ENCODE measurements at regions not wholly inside any gene's neighbourhood (a gene's known extent, or its start where the extent isn't known, plus 50 kb on each side); places are given as distances from the start of the nearest gene placed in this dataset.
"Not testable (repeated sequence)": the region's sequence is repeated elsewhere in the genome, so short reads cannot be mapped to it uniquely, and the experiment has no call there.

DNA sequence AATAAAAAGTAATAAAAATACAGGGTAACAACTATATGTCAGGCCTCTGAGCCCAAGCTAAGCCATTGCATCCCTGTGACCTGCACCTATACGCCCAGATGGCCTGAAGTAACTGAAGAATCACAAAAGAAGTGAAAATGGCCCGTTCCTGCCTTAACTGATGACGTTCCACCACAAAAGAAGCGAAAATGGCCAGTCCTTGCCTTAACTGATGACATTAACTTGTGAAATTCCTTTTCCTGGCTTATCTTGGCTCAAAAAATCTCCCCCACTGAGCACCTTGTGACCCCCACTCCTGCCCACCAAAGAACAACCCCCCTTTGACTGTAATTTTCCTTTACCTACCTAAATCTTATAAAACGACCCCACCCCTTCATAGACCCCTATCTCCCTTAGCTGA is 963.8 kb downstream of the FAM181B start:
- not testable (repeated sequence) for H3K27me3 ChIP-seq (ENCODE audit: control insufficient read depth in 3 of 3, insufficient read depth in 3 of 3, low read length in 3 of 3); H3K4me1 ChIP-seq (ENCODE audit: control insufficient read depth in 3 of 3, insufficient read depth in 2 of 3, low read depth in 1 of 3, low read length in 2 of 3); H3K9me3 ChIP-seq (ENCODE audit: control insufficient read depth in 2 of 2, insufficient read depth in 1 of 2, low read depth in 1 of 2, low read length in 1 of 2); DNase-seq; FAIRE-seq; H3K36me3 ChIP-seq (ENCODE audit: control insufficient read depth in 3 of 3, insufficient read depth in 2 of 3, low read depth in 1 of 3, low read length in 3 of 3); H3K4me3 ChIP-seq (ENCODE audit: low read depth in 1 of 3, low read length in 3 of 3); H3K27ac ChIP-seq (ENCODE audit: low read depth in 1 of 3, low read length in 2 of 3)
- 27 to 51% (median 32%) methylated on average over 5 of the region's 5 CpGs for WGBS, 3 donors

DNA sequence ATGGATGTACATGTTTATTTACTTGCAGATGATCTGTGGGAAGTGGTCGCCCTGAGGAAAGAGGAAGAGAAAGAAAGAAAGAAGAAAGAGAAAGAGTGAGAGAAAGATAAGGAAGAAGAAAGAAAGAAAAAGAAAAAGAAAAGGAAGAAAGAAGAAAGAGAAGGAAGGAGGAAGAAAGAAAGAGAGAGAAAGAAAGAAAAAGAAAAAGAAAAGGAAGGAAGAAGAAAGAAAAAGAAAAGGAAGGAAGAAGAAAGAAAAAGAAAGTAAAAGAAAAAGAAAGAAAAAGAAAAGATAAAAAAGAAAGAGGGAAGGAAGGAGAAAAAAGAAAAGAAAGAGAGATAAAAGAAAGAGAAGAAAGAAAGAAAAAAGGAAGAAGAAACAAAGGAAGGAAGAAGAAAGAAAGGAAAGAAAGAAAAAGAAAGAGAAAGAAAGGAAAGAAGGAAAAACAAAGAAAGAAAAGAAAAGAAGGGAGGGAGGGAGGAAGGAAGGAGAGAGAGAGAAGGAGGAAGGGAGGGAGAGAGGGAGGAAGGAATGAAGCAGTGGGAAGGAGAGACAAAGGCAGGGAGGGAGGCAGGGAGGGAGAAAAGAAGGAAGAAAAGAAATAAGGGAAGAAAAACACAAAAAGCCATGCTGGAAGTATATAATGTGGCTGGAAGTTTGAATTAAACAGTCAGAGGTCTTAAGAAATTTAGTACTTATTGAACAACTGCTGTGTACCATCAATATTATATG is 976.6 kb downstream of the FAM181B start:
- Histone ChIP-seq H3K4me3 (ENCODE audit: low read depth in 1 of 3, low read length in 3 of 3) (no peak overlapping the region), H3K4me1 (ENCODE audit: control insufficient read depth in 3 of 3, insufficient read depth in 2 of 3, low read depth in 1 of 3, low read length in 2 of 3) (no peaks in the 10 kb centered on the region), H3K27ac (ENCODE audit: low read depth in 1 of 3, low read length in 2 of 3) (no peak overlapping the region), H3K9me3 (ENCODE audit: control insufficient read depth in 2 of 2, insufficient read depth in 1 of 2, low read depth in 1 of 2, low read length in 1 of 2) (no peaks in the 10 kb centered on the region), H3K36me3 (ENCODE audit: control insufficient read depth in 3 of 3, insufficient read depth in 2 of 3, low read depth in 1 of 3, low read length in 3 of 3) (no peaks in the 10 kb centered on the region), H3K27me3 (ENCODE audit: control insufficient read depth in 3 of 3, insufficient read depth in 3 of 3, low read length in 3 of 3) (no peaks in the 10 kb centered on the region)
- no peak for DNase-seq
- FAIRE-seq = no peak
- 76 to 87% (median 76%) methylated on average over 1 of the region's 1 CpG for WGBS, 3 donors

GRCh38 chr11:81749245-81749644 is 984.4 kb downstream of the FAM181B start:
- no peak overlapping the region for H3K27ac ChIP-seq (ENCODE audit: low read depth in 1 of 3, low read length in 2 of 3)
- FAIRE-seq = no peak
- no peaks in the 10 kb centered on the region for H3K27me3 ChIP-seq (ENCODE audit: control insufficient read depth in 3 of 3, insufficient read depth in 3 of 3, low read length in 3 of 3)
- WGBS, 3 donors = 78 to 86% (median 79%) methylated on average over 2 of the region's 2 CpGs
- no peak for DNase-seq
- no peaks in the 10 kb centered on the region for H3K36me3 ChIP-seq (ENCODE audit: control insufficient read depth in 3 of 3, insufficient read depth in 2 of 3, low read depth in 1 of 3, low read length in 3 of 3)
- H3K4me1 ChIP-seq (ENCODE audit: control insufficient read depth in 3 of 3, insufficient read depth in 2 of 3, low read depth in 1 of 3, low read length in 2 of 3) = no peaks in the 10 kb centered on the region
- H3K4me3 ChIP-seq (ENCODE audit: low read depth in 1 of 3, low read length in 3 of 3) = no peak overlapping the region
- peaks cover 0 to 1% of the 10 kb centered on the region in 2 donors for H3K9me3 ChIP-seq (ENCODE audit: control insufficient read depth in 2 of 2, insufficient read depth in 1 of 2, low read depth in 1 of 2, low read length in 1 of 2)

DNA sequence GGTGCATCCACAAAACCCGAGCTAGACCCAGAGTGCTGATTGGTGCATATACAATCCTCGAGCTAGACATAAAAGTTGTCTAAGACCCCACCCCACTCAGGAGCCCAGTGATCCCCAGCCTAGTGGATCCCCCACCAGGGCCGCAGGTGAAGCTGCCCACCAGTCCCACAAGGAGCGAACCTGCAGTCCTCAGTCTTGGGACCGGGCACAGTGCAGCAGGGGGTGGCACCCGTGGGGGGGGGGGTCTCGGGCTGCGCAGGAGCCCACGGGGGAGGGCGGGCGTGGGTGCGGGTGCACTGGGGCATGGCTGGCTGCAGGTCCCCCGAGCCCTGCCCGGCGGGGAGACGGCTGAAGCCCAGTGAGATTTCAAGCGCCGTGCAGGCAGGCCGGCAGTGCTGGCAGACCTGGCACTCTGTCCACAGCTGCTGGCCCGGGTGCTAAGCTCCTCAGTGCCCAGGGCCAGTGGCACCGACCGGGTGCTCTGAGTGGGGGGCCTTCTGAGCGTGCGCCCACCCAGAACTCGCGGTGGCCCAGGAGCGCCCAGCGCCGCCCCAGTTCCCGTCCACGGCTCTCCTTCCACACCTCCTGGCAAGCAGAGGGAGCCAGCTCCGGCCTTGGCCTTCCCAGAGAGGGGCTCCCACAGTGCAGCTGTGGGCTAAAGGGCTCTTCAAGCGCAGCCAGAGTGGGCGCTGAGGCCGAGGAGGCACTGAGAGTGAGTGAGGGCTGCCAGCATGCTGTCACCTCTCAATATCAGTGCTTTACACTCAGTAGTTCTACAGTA is 989.1 kb downstream of the FAM181B start:
- H3K27me3 ChIP-seq (ENCODE audit: control insufficient read depth in 3 of 3, insufficient read depth in 3 of 3, low read length in 3 of 3) = no peaks in the 10 kb centered on the region
- no peak for DNase-seq
- H3K4me3 ChIP-seq (ENCODE audit: low read depth in 1 of 3, low read length in 3 of 3) = no peak overlapping the region
- 86 to 94% (median 88%) methylated on average over 33 to 35 of the region's 35 CpGs for WGBS, 3 donors
- H3K9me3 ChIP-seq (ENCODE audit: control insufficient read depth in 2 of 2, insufficient read depth in 1 of 2, low read depth in 1 of 2, low read length in 1 of 2) = peaks cover 0 to 1% of the 10 kb centered on the region in 2 donors
- no peaks in the 10 kb centered on the region for H3K4me1 ChIP-seq (ENCODE audit: control insufficient read depth in 3 of 3, insufficient read depth in 2 of 3, low read depth in 1 of 3, low read length in 2 of 3)
- H3K36me3 ChIP-seq (ENCODE audit: control insufficient read depth in 3 of 3, insufficient read depth in 2 of 3, low read depth in 1 of 3, low read length in 3 of 3) = no peaks in the 10 kb centered on the region
- no peak for FAIRE-seq
- H3K27ac ChIP-seq (ENCODE audit: low read depth in 1 of 3, low read length in 2 of 3) = no peak overlapping the region

- 67 to 77% (median 71%) methylated on average over 3 of the region's 3 CpGs for WGBS, 3 donors
- H3K27ac ChIP-seq (ENCODE audit: low read depth in 1 of 3, low read length in 2 of 3) = no peak overlapping the region
- no peak for FAIRE-seq
Observed at GRCh38 chr11:81725701-81726100, 1008.0 kb downstream of the FAM181B start.

GRCh38 chr11:81717695-81718094 is 1016.0 kb downstream of the FAM181B start:
- no peaks in the 10 kb centered on the region for H3K9me3 ChIP-seq (ENCODE audit: control insufficient read depth in 2 of 2, insufficient read depth in 1 of 2, low read depth in 1 of 2, low read length in 1 of 2)
- no peaks in the 10 kb centered on the region for H3K4me1 ChIP-seq (ENCODE audit: control insufficient read depth in 3 of 3, insufficient read depth in 2 of 3, low read depth in 1 of 3, low read length in 2 of 3)
- H3K27ac ChIP-seq (ENCODE audit: low read depth in 1 of 3, low read length in 2 of 3) = no peak overlapping the region
- no peaks in the 10 kb centered on the region for H3K27me3 ChIP-seq (ENCODE audit: control insufficient read depth in 3 of 3, insufficient read depth in 3 of 3, low read length in 3 of 3)
- no peak for FAIRE-seq
- H3K4me3 ChIP-seq (ENCODE audit: low read depth in 1 of 3, low read length in 3 of 3) = no peak overlapping the region
- no peaks in the 10 kb centered on the region for H3K36me3 ChIP-seq (ENCODE audit: control insufficient read depth in 3 of 3, insufficient read depth in 2 of 3, low read depth in 1 of 3, low read length in 3 of 3)
- WGBS, 3 donors = 85 to 95% (median 90%) methylated on average over 1 of the region's 1 CpG
- no peak for DNase-seq

More at GRCh38 chr11:81725701-81726100, 1008.0 kb downstream of the FAM181B start:
- Histone ChIP-seq H3K4me3 (ENCODE audit: low read depth in 1 of 3, low read length in 3 of 3) (no peak overlapping the region), H3K4me1 (ENCODE audit: control insufficient read depth in 3 of 3, insufficient read depth in 2 of 3, low read depth in 1 of 3, low read length in 2 of 3) (no peaks in the 10 kb centered on the region), H3K27me3 (ENCODE audit: control insufficient read depth in 3 of 3, insufficient read depth in 3 of 3, low read length in 3 of 3) (no peaks in the 10 kb centered on the region), H3K36me3 (ENCODE audit: control insufficient read depth in 3 of 3, insufficient read depth in 2 of 3, low read depth in 1 of 3, low read length in 3 of 3) (no peaks in the 10 kb centered on the region), H3K9me3 (ENCODE audit: control insufficient read depth in 2 of 2, insufficient read depth in 1 of 2, low read depth in 1 of 2, low read length in 1 of 2) (peaks cover 0 to 6% of the 10 kb centered on the region in 2 donors)
- no peak for DNase-seq

- WGBS, 3 donors = 31 to 44% (median 33%) methylated on average over 1 of the region's 1 CpG
- Histone ChIP-seq H3K27me3 (ENCODE audit: control insufficient read depth in 3 of 3, insufficient read depth in 3 of 3, low read length in 3 of 3) (no peaks in the 10 kb centered on the region), H3K36me3 (ENCODE audit: control insufficient read depth in 3 of 3, insufficient read depth in 2 of 3, low read depth in 1 of 3, low read length in 3 of 3) (no peaks in the 10 kb centered on the region), H3K4me3 (ENCODE audit: low read depth in 1 of 3, low read length in 3 of 3) (no peak overlapping the region), H3K27ac (ENCODE audit: low read depth in 1 of 3, low read length in 2 of 3) (no peak overlapping the region), H3K9me3 (ENCODE audit: control insufficient read depth in 2 of 2, insufficient read depth in 1 of 2, low read depth in 1 of 2, low read length in 1 of 2) (no peaks in the 10 kb centered on the region), H3K4me1 (ENCODE audit: control insufficient read depth in 3 of 3, insufficient read depth in 2 of 3, low read depth in 1 of 3, low read length in 2 of 3) (no peaks in the 10 kb centered on the region)
- FAIRE-seq = no peak
- DNase-seq = no peak
Observed at GRCh38 chr11:81707881-81708280, 1025.8 kb downstream of the FAM181B start.

DNA sequence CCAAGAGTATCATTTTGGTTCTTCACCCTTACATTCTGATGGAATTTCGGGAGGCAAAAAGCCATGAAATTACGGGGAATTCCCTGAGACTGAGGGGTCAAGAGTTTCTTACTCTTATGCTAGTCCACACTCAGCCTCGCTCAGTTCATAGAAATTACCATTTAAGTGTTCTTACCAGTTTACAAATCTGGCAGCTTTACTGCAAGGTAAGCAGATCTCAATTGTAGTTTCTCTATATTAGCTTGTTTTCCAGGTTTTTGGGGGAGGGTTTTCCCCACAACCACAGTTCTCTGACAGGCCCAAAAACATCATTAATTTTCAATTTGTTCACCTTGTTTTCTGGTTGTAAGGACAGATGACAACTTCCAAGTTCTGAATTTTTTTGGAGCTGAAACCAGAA is 1028.4 kb downstream of the FAM181B start:
- no peaks in the 10 kb centered on the region for H3K4me1 ChIP-seq (ENCODE audit: control insufficient read depth in 3 of 3, insufficient read depth in 2 of 3, low read depth in 1 of 3, low read length in 2 of 3)
- WGBS, 3 donors = 27 to 53% (median 29%) methylated on average over 3 of the region's 3 CpGs
- H3K27ac ChIP-seq (ENCODE audit: low read depth in 1 of 3, low read length in 2 of 3) = no peak overlapping the region
- no peak for DNase-seq
- H3K36me3 ChIP-seq (ENCODE audit: control insufficient read depth in 3 of 3, insufficient read depth in 2 of 3, low read depth in 1 of 3, low read length in 3 of 3) = no peaks in the 10 kb centered on the region
- H3K27me3 ChIP-seq (ENCODE audit: control insufficient read depth in 3 of 3, insufficient read depth in 3 of 3, low read length in 3 of 3) = no peaks in the 10 kb centered on the region
- no peaks in the 10 kb centered on the region for H3K9me3 ChIP-seq (ENCODE audit: control insufficient read depth in 2 of 2, insufficient read depth in 1 of 2, low read depth in 1 of 2, low read length in 1 of 2)
- FAIRE-seq = no peak
- no peak overlapping the region for H3K4me3 ChIP-seq (ENCODE audit: low read depth in 1 of 3, low read length in 3 of 3)

Measured in small intestine (tissue), 7 donors.